CD4-positive, alpha-beta memory T cell (primary cell): ENCODE measurements at regions not wholly inside any gene's neighbourhood (a gene's known extent, or its start where the extent isn't known, plus 50 kb on each side); places are given as distances from the start of the nearest gene placed in this dataset.

Source experiments
- CTCF ChIA-PET: fragments of 350-600 bp; sonication (Branson Sonifier 250); formaldehyde crosslinking; loops from one replicate; lab custom pipeline; 2021; ENCODE audit warnings: inconsistent platforms; ENCODE audit not compliant: partially characterized antibody; lab: Charles Lee
- POLR2A ChIA-PET: fragments of 350-600 bp; sonication (Branson Sonifier 250); formaldehyde crosslinking; loops from one replicate; lab custom pipeline; 2021; ENCODE audit not compliant: partially characterized antibody; lab: Charles Lee
- DNase-seq, 5 donors: peaks; one replicate each; pipeline versions ENCODE4 v3.0.0 to v3.0.0-alpha.2; 2020 to 2022; ENCODE audit warnings: mixed read lengths in 1 of 5
- H3K27ac ChIP-seq: one replicate; pipeline ENCODE4 v1.7.0; 2013; ENCODE audit warnings: low read depth, low read length
- H3K27me3 ChIP-seq: 2 replicates; pipeline ENCODE4 v1.7.0; 2013; ENCODE audit warnings: mild to moderate bottlenecking, low read length, moderate library complexity; ENCODE audit not compliant: insufficient read depth
- H3K36me3 ChIP-seq: 2 replicates; pipeline ENCODE4 v1.7.0; 2013; ENCODE audit warnings: mild to moderate bottlenecking, low read length, moderate library complexity; ENCODE audit not compliant: insufficient read depth
- H3K4me1 ChIP-seq: 2 replicates; pipeline ENCODE4 v1.7.0; 2013; ENCODE audit warnings: mild to moderate bottlenecking, low read length, moderate library complexity; ENCODE audit not compliant: insufficient read depth
- H3K4me3 ChIP-seq, 2 donors: one replicate each; pipeline ENCODE4 v1.7.0; 2013; ENCODE audit warnings: low read length in 2 of 2, mild to moderate bottlenecking in 1 of 2
- H3K9me3 ChIP-seq, 2 donors: one replicate each; pipeline ENCODE4 v1.7.0; 2013; ENCODE audit warnings: low read length in 2 of 2, control low read depth in 1 of 2; ENCODE audit not compliant: control insufficient read depth in 1 of 2
- H3K27ac Mint-ChIP-seq, 7 donors: one replicate each; pipeline ENCODE4 v1.8.0; 2020 to 2021; ENCODE audit warnings: mixed read lengths in 7 of 7, mild to moderate bottlenecking in 6 of 7, inconsistent platforms in 3 of 7, moderate library complexity in 3 of 7
- H3K27me3 Mint-ChIP-seq, 2 donors: one replicate each; pipeline ENCODE4 v1.8.0; 2020 to 2021; ENCODE audit warnings: mixed read lengths in 2 of 2
- H3K36me3 Mint-ChIP-seq, 2 donors: one replicate each; pipeline ENCODE4 v1.8.0; 2020 to 2021; ENCODE audit warnings: mixed read lengths in 2 of 2, inconsistent platforms in 1 of 2, mild to moderate bottlenecking in 1 of 2
- H3K4me1 Mint-ChIP-seq, 4 donors: one replicate each; pipeline ENCODE4 v1.8.0; 2020 to 2021; ENCODE audit warnings: mixed read lengths in 4 of 4, mild to moderate bottlenecking in 1 of 4
- H3K4me3 Mint-ChIP-seq, 8 donors: one replicate each; pipeline ENCODE4 v1.8.0; 2020 to 2021; ENCODE audit warnings: mixed read lengths in 8 of 8, mild to moderate bottlenecking in 7 of 8, moderate library complexity in 6 of 8, inconsistent platforms in 3 of 8
- H3K9me3 Mint-ChIP-seq, 8 donors: one replicate each; pipeline ENCODE4 v1.8.0; 2020 to 2021; ENCODE audit warnings: mixed read lengths in 8 of 8, mild to moderate bottlenecking in 5 of 8, inconsistent platforms in 3 of 8, moderate library complexity in 1 of 8
- intact Hi-C: fragments of 100-400 bp; cut with micrococcal nuclease; formaldehyde crosslinking; loops from one replicate; pipeline ENCODE4 v1.15.1; 2023

GRCh38 chr22:48673806-48674500 is 1153.7 kb downstream of the BRD1 start:
- H3K4me1 ChIP-seq = no peaks in the 10 kb centered on the region
- H3K27ac ChIP-seq = no peak overlapping the region
- Mint-ChIP-seq H3K27me3 (no peaks in the 10 kb centered on the region), H3K27ac (no peak overlapping the region), H3K9me3 (peaks cover 0 to 21% (median 13%) of the 10 kb centered on the region in 8 donors), H3K4me1 (no peaks in the 10 kb centered on the region), H3K4me3 (no peak overlapping the region), H3K36me3 (no peaks in the 10 kb centered on the region)
- intact Hi-C loops = no loop called here
- ChIA-PET CTCF (no interaction called here), POLR2A (no interaction called here)
- no peak overlapping the region for H3K4me3 ChIP-seq
- H3K36me3 ChIP-seq = no peaks in the 10 kb centered on the region
- no peaks in the 10 kb centered on the region for H3K9me3 ChIP-seq
- no peak for DNase-seq
- no peaks in the 10 kb centered on the region for H3K27me3 ChIP-seq

DNA sequence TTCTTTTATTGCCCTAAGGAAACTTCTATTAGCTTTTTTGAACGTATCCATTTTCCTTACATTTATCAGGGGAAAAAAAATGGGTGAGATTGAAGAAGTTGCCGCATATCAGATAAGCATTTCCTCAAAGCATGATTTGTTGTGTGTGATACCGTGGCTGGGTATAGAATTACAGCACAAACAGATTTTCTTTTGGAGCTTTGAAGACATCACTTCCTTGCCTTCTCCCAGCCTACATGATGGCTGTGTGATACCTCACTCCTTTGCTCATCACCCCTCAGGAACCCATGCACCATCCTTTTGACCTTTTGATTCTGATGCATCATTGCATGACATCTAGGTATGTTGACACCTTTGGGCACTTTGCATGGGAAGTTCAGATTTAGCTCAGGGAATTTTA is 1155.3 kb downstream of the BRD1 start:
- Mint-ChIP-seq H3K4me1 (no peaks in the 10 kb centered on the region), H3K27me3 (no peaks in the 10 kb centered on the region), H3K27ac (no peak overlapping the region), H3K36me3 (no peaks in the 10 kb centered on the region), H3K4me3 (no peak overlapping the region), H3K9me3 (peaks cover 0 to 21% (median 13%) of the 10 kb centered on the region in 8 donors)
- no peak overlapping the region for H3K27ac ChIP-seq
- intact Hi-C loops = no loop called here
- no peak overlapping the region for H3K4me3 ChIP-seq
- CTCF ChIA-PET = no interaction called here
- DNase-seq = no peak
- no peaks in the 10 kb centered on the region for H3K27me3 ChIP-seq
- POLR2A ChIA-PET = no interaction called here
- no peaks in the 10 kb centered on the region for H3K4me1 ChIP-seq
- H3K9me3 ChIP-seq = no peaks in the 10 kb centered on the region
- no peaks in the 10 kb centered on the region for H3K36me3 ChIP-seq

GRCh38 chr22:48670731-48671130 is 1156.9 kb downstream of the BRD1 start:
- H3K9me3 ChIP-seq = no peaks in the 10 kb centered on the region
- POLR2A ChIA-PET = no interaction called here
- intact Hi-C loops = no loop called here
- Mint-ChIP-seq H3K36me3 (no peaks in the 10 kb centered on the region), H3K4me3 (no peak overlapping the region), H3K4me1 (no peaks in the 10 kb centered on the region), H3K27ac (no peak overlapping the region), H3K9me3 (peaks cover 0 to 21% (median 13%) of the 10 kb centered on the region in 8 donors), H3K27me3 (no peaks in the 10 kb centered on the region)
- no peak for DNase-seq
- CTCF ChIA-PET = no interaction called here
- no peak overlapping the region for H3K4me3 ChIP-seq
- no peaks in the 10 kb centered on the region for H3K36me3 ChIP-seq
- no peak overlapping the region for H3K27ac ChIP-seq
- H3K4me1 ChIP-seq = no peaks in the 10 kb centered on the region
- no peaks in the 10 kb centered on the region for H3K27me3 ChIP-seq

DNA sequence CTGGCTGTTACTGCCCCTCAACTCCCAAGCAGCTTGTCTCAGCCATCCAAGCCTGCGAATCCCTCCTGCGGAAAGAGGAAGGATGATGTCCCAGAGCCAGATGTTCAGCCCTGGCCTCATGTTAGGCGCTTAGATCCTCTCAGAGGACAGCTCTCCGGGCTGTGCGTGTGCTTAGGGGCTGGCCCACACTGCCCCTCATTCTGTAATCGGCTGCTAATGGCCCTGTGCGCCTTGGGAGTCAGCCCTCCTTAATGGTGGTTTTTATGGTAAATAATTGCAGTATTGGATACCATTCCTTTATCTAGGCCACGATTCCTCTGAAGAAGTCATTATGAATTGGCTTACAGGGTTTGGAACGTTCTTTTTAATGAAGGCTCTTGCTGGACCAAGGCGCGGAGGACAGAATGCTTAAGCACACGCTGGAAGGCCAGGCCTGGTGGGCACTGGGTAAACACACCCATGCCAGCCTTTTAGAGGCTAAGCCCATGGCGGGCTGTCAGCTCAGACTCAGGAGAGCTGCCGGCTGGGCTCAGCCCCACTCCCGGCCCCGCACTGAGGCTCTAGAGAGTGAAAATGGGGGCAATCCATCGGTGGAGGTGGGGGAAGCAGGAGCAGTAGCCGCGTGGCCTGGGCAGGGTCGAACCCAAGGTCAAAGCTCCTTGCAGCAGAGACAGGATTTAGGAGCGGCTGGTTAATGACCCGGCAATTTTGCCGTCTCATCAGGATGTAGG is 1157.5 kb downstream of the BRD1 start:
- H3K36me3 ChIP-seq = no peaks in the 10 kb centered on the region
- no peaks in the 10 kb centered on the region for H3K9me3 ChIP-seq
- ChIA-PET CTCF (no interaction called here), POLR2A (no interaction called here)
- H3K4me1 ChIP-seq = no peaks in the 10 kb centered on the region
- Mint-ChIP-seq H3K27me3 (no peaks in the 10 kb centered on the region), H3K27ac (no peak overlapping the region), H3K4me3 (no peak overlapping the region), H3K9me3 (peaks cover 0 to 25% (median 16%) of the 10 kb centered on the region in 8 donors), H3K4me1 (no peaks in the 10 kb centered on the region), H3K36me3 (no peaks in the 10 kb centered on the region)
- DNase-seq = no peak
- intact Hi-C loops = no loop called here
- H3K27me3 ChIP-seq = no peaks in the 10 kb centered on the region
- H3K27ac ChIP-seq = no peak overlapping the region
- no peak overlapping the region for H3K4me3 ChIP-seq

- ChIA-PET CTCF (no interaction called here), POLR2A (no interaction called here)
- H3K36me3 Mint-ChIP-seq = no peaks in the 10 kb centered on the region
- H3K27ac ChIP-seq = no peak overlapping the region
- peaks cover 0 to under 1% of the 10 kb centered on the region in 2 donors for H3K9me3 ChIP-seq
- no peak overlapping the region for H3K27ac Mint-ChIP-seq
- no peak for DNase-seq
- no peak overlapping the region for H3K4me3 ChIP-seq
- H3K36me3 ChIP-seq = no peaks in the 10 kb centered on the region
- H3K27me3 ChIP-seq = no peaks in the 10 kb centered on the region
- no peaks in the 10 kb centered on the region for H3K4me1 Mint-ChIP-seq
- no peaks in the 10 kb centered on the region for H3K4me1 ChIP-seq
- H3K9me3 Mint-ChIP-seq = peaks cover 0 to 31% (median 22%) of the 10 kb centered on the region in 8 donors
- no peaks in the 10 kb centered on the region for H3K27me3 Mint-ChIP-seq
- H3K4me3 Mint-ChIP-seq = no peak overlapping the region
- intact Hi-C loops = no loop called here
These were observed 1158.4 kb downstream of the BRD1 start for GRCh38 chr22:48669226-48669625.

- no peaks in the 10 kb centered on the region for H3K27me3 ChIP-seq
- H3K36me3 ChIP-seq = no peaks in the 10 kb centered on the region
- peaks cover 0 to 10% of the 10 kb centered on the region in 2 donors for H3K9me3 ChIP-seq
- Mint-ChIP-seq H3K4me1 (no peaks in the 10 kb centered on the region), H3K27me3 (no peaks in the 10 kb centered on the region), H3K9me3 (peaks cover 0 to 34% (median 24%) of the 10 kb centered on the region in 8 donors), H3K36me3 (no peaks in the 10 kb centered on the region), H3K4me3 (no peak overlapping the region), H3K27ac (no peak overlapping the region)
- no peak overlapping the region for H3K27ac ChIP-seq
- no peaks in the 10 kb centered on the region for H3K4me1 ChIP-seq
- ChIA-PET POLR2A (no interaction called here), CTCF (no interaction called here)
- no peak for DNase-seq
- intact Hi-C loops = no loop called here
- no peak overlapping the region for H3K4me3 ChIP-seq
These were observed 1160.4 kb downstream of the BRD1 start for GRCh38 chr22:48667289-48667688.

- POLR2A ChIA-PET = no interaction called here
- H3K27me3 ChIP-seq = no peaks in the 10 kb centered on the region
- intact Hi-C loops = no loop called here
- no peak overlapping the region for H3K4me3 Mint-ChIP-seq
- no peak overlapping the region for H3K27ac Mint-ChIP-seq
- H3K4me1 ChIP-seq = no peaks in the 10 kb centered on the region
- no peak for DNase-seq
- peaks cover 0 to 30% (median 20%) of the 10 kb centered on the region in 8 donors for H3K9me3 Mint-ChIP-seq
- H3K27ac ChIP-seq = no peak overlapping the region
- H3K9me3 ChIP-seq = peaks cover 0 to 10% of the 10 kb centered on the region in 2 donors
- H3K4me3 ChIP-seq = no peak overlapping the region
- H3K27me3 Mint-ChIP-seq = no peaks in the 10 kb centered on the region
- H3K36me3 ChIP-seq = no peaks in the 10 kb centered on the region
- H3K4me1 Mint-ChIP-seq = no peaks in the 10 kb centered on the region
- CTCF ChIA-PET = no interaction called here
- no peaks in the 10 kb centered on the region for H3K36me3 Mint-ChIP-seq
These were observed 1161.1 kb downstream of the BRD1 start for GRCh38 chr22:48666620-48667019.
